Stimulated activated CD4-positive, alpha-beta T cell treated with anti-CD3 and anti-CD28 coated beads, Interleukin-4, amount 100 ng/mL, for 48 hours (primary cell): ENCODE measurements at regions not wholly inside any gene's neighbourhood (a gene's known extent, or its start where the extent isn't known, plus 50 kb on each side); places are given as distances from the start of the nearest gene placed in this dataset.

Experiments used
- DNase-seq, 2 donors: peaks; one replicate each; pipeline ENCODE4 v3.0.0-alpha.2; 2020; ENCODE audit warnings: low read depth in 2 of 2

DNA sequence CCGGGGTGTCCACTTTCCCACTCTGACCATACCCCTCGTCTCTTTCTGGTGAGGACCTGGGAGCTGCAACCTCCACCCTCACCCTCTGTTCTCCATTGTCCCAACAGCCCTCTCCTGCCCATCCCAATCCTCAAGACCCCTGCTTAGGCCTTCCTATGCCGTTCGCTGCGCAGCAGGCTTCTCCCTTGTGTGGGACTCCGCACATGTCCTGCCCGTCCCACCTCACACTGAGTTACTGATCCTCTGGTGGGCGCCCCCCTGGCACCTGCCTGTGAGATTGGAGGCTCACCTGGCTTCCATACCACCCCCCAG lies 119.5 kb upstream of the SNTG2 start:
- no peak for DNase-seq

DNA sequence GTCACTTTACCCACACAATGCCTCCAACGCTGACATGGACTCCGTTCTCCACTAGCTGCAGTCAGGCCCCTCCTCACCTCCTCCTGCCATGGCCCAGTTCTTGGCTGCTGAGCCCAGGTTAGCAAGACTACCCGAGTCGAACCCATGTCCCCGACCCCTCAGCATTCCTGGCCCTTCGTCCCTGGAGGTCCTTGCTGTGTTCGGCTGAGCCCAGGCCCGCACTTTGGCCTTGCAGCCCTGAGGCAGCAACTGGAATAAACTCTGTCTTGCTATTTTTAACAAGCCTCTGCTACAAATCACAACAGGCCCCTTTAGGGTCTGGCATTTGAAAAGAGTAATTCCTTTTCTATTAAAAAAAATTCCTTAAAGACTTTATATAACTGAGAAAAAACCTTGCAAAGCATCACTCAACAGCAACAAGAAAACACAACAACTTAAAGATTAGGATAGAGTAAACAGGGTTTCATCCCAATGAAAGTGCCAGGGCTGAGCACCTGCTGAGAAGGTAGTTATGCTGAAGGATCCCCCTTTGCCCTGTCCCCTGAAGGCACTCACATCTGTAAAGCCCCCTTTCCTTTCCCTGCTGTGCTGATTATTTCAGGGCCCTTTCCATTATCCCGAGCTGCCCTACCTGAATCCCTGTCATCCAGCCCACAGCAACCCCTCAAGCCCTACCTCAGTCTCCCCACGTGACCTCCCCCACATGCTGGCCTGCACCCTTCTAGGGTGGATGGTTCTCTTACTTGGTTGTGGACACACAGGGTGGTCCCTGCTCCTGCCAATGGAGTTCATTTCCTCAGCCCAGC lies 120.0 kb upstream of the SNTG2 start:
- no peak for DNase-seq

GRCh38 chr2:829047-829446 lies 121.6 kb upstream of the SNTG2 start:
- DNase-seq = no peak

- DNase-seq = no peak
These were observed 125.7 kb upstream of the SNTG2 start for GRCh38 chr2:824954-825353.

- DNase-seq = no peak
These were observed 126.1 kb upstream of the SNTG2 start for GRCh38 chr2:824524-824923.

DNA sequence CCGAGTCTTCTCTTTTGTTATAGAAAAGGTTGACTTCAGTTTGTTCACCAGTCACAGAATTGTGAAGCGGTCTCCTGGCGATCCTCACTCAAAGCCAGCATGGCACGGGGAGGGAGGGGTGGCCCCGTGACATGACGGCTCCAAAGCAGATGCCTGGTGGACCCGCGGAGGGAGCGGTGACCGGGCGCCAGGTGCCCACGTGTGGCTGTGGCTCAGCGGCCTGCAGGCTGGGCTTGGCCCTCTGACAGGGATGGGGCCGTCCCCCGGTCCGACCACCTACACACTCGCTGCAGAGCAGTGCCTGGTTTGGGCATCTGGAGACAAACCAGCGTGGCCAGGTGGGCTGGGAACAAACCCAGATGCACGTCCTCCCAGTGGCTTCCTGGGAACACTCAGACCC lies 129.1 kb upstream of the SNTG2 start:
- no peak for DNase-seq

DNA sequence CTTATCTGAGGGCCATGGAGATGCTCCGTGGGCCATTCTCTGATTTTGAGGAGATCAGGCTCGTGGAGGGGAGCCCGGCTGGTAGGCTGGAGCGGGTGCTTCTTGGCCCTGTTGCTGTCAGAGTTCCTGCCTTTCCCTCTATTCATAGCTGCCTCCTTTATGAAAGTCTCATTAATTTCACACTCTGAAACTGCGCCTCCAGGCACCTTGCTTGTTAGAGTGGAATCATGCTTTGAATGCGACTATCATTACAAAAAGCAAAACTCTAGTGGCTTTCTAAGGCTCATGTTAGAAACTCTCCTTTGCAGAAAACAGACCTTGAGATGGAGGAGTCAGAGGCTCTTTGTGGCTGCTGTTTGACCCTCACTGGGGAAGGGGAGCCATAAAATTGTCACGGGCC lies 131.0 kb upstream of the SNTG2 start:
- DNase-seq = no peak

GRCh38 chr2:819121-819520 lies 131.5 kb upstream of the SNTG2 start:
- no peak for DNase-seq

DNA sequence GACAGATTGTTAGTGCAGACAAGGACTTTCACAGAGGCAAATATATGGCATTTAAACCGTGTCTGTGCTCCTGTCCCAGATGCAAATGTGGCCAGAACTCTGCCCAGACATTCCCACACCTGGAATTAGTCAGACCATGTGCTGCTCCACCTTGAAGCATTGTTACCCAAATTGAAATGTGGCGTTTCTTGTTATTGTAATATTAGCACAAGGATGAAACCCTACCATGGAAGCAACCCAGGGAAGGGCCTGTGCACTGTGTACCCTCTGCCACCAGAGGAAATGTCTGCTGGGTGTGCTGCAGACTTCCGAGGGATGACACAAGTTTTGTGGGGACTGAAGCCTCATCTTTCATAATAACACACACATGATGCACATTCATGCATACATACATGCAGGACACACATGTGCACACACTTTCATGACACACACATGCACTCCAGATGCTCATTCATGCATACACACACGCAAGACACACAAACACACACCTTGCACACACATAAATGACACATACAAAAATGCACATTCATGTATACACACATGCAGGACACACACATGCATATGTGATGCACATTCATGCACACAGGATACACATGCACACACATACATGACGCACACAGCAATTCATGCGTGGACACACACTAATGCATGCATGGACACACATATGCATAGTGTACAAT lies 133.2 kb upstream of the SNTG2 start:
- no peak for DNase-seq

DNA sequence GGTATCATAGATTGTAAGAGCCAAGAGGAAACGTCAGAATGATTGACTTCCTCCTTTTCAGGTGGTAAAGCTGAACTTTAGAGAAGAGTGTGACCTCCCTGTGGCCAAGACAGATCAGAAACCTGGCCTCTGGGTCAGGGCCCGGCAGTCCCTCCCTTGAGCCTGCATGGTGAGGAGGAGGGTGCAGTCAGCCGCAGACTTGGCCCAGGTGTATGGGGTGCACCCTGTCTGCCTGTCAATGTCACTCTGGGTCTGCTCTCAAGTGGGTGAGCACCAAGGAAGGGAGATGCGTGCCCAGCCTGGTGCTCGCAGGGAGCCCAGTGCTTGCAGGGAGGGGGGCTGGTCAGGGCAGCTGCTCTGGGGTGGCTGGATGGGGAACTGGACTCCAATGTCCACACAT lies 134.4 kb upstream of the SNTG2 start:
- no peak for DNase-seq

DNA sequence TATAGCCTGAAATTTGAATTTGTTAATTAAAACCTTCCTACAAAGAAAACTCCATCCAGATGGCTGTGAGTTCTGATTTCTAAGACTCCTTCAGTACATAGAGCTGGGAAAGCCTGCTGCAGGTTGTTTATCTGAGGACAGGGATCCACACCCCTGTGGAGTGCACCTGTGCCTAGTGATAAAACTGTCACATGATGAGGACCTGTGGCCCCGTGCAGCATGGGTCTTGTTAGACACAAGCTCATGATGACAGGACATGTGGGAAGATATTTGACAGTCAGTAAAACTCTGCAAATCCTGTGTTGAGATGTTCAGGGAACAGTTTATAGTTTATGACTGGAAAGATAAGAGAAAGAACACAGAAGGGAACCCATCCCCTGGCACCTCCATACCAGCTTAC lies 133.2 kb upstream of the TMEM18 start:
- no peak for DNase-seq

GRCh38 chr2:807300-807699 lies 130.1 kb upstream of the TMEM18 start:
- no peak for DNase-seq

- no peak for DNase-seq
These were observed 128.5 kb upstream of the TMEM18 start for GRCh38 chr2:805664-806063.

DNA sequence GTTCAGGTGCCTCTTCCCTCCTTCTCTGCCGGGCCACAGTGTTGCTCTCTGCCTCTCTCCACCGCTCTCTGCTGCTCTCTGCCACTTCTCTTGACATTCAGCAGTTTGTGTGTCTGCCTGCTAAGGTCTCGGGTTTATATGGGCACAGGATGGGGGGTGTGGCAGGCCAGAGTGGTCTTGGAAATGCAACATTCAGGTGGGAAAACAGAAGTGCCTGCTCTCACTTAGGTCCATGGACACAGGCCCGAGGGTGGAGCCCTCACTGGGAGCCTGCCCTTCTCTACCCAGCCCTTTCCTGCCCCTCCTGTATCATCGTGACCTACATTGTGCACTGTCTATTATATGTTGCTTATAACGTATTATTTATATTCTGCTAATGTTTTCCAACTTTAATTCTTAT lies 120.8 kb upstream of the TMEM18 start:
- DNase-seq = no peak

DNA sequence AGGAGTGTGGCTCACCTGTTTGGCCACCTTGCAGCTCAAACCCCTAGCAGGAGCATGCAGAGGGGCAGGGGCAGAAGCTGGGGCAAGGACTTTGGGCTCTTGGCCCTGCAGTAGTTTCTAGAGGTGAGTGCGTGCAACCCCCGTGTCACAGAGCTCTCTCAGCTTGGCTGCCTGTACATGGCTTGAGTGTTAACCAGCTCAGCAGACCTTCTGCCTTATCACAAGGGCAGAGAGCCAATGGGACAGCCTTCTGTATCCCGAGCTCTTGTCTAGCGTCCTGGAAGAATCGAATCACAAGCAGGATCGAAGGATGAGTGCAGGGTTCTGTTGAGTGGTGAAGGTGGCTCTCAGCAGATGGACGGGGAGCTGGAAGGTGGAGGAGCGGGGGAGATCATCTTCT lies 120.3 kb upstream of the TMEM18 start:
- DNase-seq = no peak

DNA sequence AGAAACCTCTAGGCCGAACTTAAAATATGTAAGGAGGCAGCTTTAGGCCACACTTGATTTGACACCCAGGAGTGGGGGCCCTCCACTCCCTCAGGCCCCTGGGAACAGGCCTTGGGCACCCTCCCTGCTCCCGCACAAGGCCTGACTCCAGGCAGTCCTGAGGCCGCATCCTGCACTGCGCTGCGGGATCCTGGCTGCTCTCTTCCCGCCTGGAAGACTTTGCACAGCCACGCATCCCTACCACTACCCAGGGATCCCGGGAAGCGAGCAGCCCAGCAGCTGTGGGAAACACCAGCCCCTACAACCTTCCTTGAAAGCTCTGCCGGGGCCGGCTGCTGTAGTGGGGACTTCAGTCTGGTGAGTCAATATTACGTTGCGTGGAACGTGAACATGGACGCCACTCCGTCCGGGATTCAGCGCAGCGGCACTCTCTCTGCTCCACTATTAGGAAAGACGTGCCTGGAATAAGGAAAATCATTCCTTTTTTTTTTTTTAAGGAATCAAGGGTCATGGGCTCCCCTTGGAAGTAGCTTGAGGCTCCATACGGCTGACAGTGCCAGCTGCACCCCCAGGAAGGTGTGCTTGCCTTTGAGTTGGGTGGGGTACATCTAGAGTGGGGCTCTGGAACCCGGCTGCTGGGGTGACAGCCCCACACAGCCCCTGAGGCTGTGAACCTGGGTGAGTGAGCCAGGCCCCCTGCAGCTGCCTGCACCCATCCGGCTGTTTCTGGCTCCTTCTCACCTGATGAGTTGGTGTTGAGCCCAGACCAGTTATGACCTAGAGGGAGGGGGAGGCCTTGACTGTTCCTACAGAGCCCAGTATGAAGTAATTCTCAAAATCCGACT lies 119.2 kb upstream of the TMEM18 start:
- DNase-seq = no peak

DNA sequence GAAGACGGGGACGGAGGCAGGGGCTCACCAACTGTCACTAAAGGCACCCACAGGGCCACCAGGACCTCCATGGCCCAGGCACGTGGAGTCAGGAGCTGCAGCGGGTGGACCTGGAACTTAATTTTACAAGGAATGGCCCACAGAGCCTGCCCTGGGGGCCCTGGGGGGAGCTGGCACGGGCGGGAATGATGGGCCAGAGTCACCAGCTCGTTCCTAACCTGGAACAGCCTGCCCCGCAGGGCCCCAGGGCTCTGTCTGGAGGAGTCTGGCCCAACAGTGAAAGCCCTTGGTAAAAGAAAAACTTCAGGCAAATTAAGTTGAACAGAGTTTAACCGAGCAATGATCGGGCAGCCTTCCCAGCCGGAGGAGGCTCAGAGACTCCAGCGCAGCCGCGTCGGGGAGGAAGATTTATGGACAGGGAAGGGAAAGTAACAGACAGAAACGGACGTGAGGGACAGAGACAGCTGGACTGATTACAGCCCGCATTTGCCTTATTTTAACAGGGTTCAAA lies 118.4 kb upstream of the TMEM18 start:
- no peak for DNase-seq

GRCh38 chr2:794554-795241 lies 117.5 kb upstream of the TMEM18 start:
- DNase-seq = no peak

DNA sequence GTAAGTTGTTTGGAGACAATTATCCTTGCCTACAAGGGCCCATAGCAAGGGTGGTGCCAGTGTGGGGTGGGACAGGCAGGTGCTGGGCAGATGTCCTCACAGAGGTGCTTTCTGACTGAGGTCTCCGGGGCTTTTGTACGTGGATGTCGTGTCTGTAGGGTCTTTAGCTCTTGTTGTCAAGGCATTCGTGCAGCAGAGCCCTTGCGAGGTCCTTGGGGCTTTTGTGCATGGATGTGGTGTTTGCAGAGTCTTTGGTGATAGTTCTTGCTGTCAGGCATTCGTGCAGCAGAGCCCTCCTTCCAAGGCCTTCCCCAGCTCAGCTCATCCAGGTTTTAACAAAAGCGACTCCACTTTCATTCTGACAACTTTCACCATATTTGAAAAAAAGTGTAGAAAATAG lies 116.0 kb upstream of the TMEM18 start:
- DNase-seq = no peak

DNA sequence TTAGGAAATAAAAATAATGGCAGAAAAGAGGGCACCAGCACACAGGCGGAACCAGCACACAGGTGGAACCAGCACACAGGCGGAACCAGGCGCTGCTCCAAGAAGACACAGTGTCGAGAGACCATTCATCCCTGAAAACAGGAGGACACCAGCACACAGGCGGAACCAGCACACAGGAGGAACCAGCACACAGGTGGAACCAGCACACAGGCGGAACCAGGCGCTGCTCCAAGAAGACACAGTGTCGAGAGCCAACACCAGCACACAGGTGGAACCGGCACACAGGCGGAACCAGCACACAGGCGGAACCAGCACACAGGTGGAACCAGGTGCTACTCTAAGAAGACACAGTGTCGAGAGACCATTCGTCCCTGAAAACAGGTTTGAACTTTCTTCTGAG lies 115.5 kb upstream of the TMEM18 start:
- no peak for DNase-seq

- DNase-seq = no peak
These were observed 113.5 kb upstream of the TMEM18 start for GRCh38 chr2:790634-791245.

- DNase-seq = no peak
These were observed 112.9 kb upstream of the TMEM18 start for GRCh38 chr2:790081-790480.
